SK-N-SH treated with all-trans-retinoic acid at 6 μM for 48 hours (cell line): ENCODE measurements at regions not wholly inside any gene's neighbourhood (a gene's known extent, or its start where the extent isn't known, plus 50 kb on each side); places are given as distances from the start of the nearest gene placed in this dataset.

Experiments used
- ATAC-seq: fragments of 200-7000 bp; cut with Tn5 transposase; 3 replicates; pipeline ENCODE4 v1.9.1; 2020; ENCODE audit warnings: mild to moderate bottlenecking, moderate library complexity
- ARNTL ChIP-seq: fragments of 450-650 bp; formaldehyde crosslinking; IDR thresholded peaks from 2 replicates; pipeline ENCODE4 v1.5.0; 2020; ENCODE audit warnings: low read depth, mild to moderate bottlenecking, moderate library complexity, borderline replicate concordance
- BACH2 ChIP-seq: fragments of 250-450 bp; sonication (Bioruptor Pico); IDR thresholded peaks from 2 replicates; pipeline ENCODE4 v1.9.0; 2021; ENCODE audit warnings: mild to moderate bottlenecking, borderline replicate concordance
- CSDC2 ChIP-seq: fragments of 250-450 bp; sonication (Bioruptor Pico); IDR thresholded peaks from 2 replicates; pipeline ENCODE4 v1.5.0; 2020; ENCODE audit warnings: mild to moderate bottlenecking, moderate library complexity
- CSRNP3 ChIP-seq: fragments of 250-450 bp; sonication (Bioruptor Pico); IDR thresholded peaks from 2 replicates; pipeline ENCODE4 v1.5.1; 2021; ENCODE audit warnings: mild to moderate bottlenecking, moderate library complexity
- ESRRG ChIP-seq: fragments of 250-450 bp; sonication (Bioruptor Pico); IDR thresholded peaks from 2 replicates; pipeline ENCODE4 v1.6.1; 2021; ENCODE audit warnings: mild to moderate bottlenecking
- GLIS3 ChIP-seq: fragments of 250-450 bp; sonication (Bioruptor Pico); IDR thresholded peaks from 2 replicates; pipeline ENCODE4 v1.5.0; 2020; ENCODE audit warnings: mild to moderate bottlenecking, moderate library complexity
- ISL1 ChIP-seq: fragments of 250-450 bp; sonication (Bioruptor Pico); IDR thresholded peaks from 2 replicates; pipeline ENCODE4 v2.1.2; 2022; ENCODE audit warnings: mild to moderate bottlenecking, moderate library complexity
- OSR1 ChIP-seq: fragments of 250-450 bp; sonication (Bioruptor Pico); IDR thresholded peaks from 2 replicates; pipeline ENCODE4 v1.8.0; 2022; ENCODE audit warnings: moderate library complexity, mild to moderate bottlenecking, inconsistent platforms
- PPARA ChIP-seq: fragments of 250-450 bp; sonication (Bioruptor Pico); IDR thresholded peaks from 2 replicates; pipeline ENCODE4 v1.5.0; 2020; ENCODE audit warnings: mild to moderate bottlenecking, borderline replicate concordance
- RARB ChIP-seq: fragments of 250-450 bp; sonication (Bioruptor Pico); IDR thresholded peaks from 2 replicates; pipeline ENCODE4 v1.8.0; 2021; ENCODE audit warnings: mild to moderate bottlenecking, moderate library complexity
- SNAI2 ChIP-seq: fragments of 250-450 bp; sonication (Bioruptor Pico); IDR thresholded peaks from 2 replicates; pipeline ENCODE4 v1.5.0; 2020; ENCODE audit warnings: mild to moderate bottlenecking, moderate library complexity
- TCF4 ChIP-seq: fragments of 250-450 bp; sonication (Bioruptor Pico); IDR thresholded peaks from 2 replicates; pipeline ENCODE4 v1.8.0; 2021; ENCODE audit warnings: mild to moderate bottlenecking, moderate library complexity, borderline replicate concordance
- TOX ChIP-seq: fragments of 250-450 bp; sonication (Bioruptor Pico); IDR thresholded peaks from 2 replicates; pipeline ENCODE4 v1.8.0; 2021; ENCODE audit warnings: mild to moderate bottlenecking, moderate library complexity, borderline replicate concordance
- TSHZ2 ChIP-seq: fragments of 250-450 bp; sonication (Bioruptor Pico); IDR thresholded peaks from 2 replicates; pipeline ENCODE4 v1.5.0; 2020; ENCODE audit warnings: mild to moderate bottlenecking, moderate library complexity
- ZC3H10 ChIP-seq: fragments of 250-450 bp; sonication (Bioruptor Pico); IDR thresholded peaks from 2 replicates; pipeline ENCODE4 v1.5.1; 2021; ENCODE audit warnings: mild to moderate bottlenecking, moderate library complexity
- ZFP3 ChIP-seq: fragments of 250-450 bp; sonication (Bioruptor Pico); IDR thresholded peaks from 2 replicates; pipeline ENCODE4 v1.5.0; 2020; ENCODE audit warnings: mild to moderate bottlenecking, moderate library complexity
- ZFP30 ChIP-seq: fragments of 450-650 bp; formaldehyde crosslinking; IDR thresholded peaks from 2 replicates; pipeline ENCODE4 v1.5.0; 2022; ENCODE audit warnings: mild to moderate bottlenecking, moderate library complexity
- ZNF565 ChIP-seq: fragments of 450-650 bp; formaldehyde crosslinking; conservative IDR thresholded peaks from 2 replicates; pipeline ENCODE4 v1.5.0; 2020; ENCODE audit warnings: low read depth, mild to moderate bottlenecking, moderate library complexity
- ZNF8 ChIP-seq: fragments of 450-650 bp; formaldehyde crosslinking; IDR thresholded peaks from 2 replicates; pipeline ENCODE4 v1.5.0; 2020; ENCODE audit warnings: mild to moderate bottlenecking, moderate library complexity
- TF ChIP-seq, protein P1 (sequence below): fragments of 250-450 bp; sonication (Bioruptor Pico); IDR thresholded peaks from 2 replicates; pipeline ENCODE4 v1.5.1; 2020; ENCODE audit warnings: low read depth, mild to moderate bottlenecking, moderate library complexity
- TF ChIP-seq, protein P2 (sequence below): fragments of 250-450 bp; sonication (Bioruptor Pico); IDR thresholded peaks from 2 replicates; pipeline ENCODE4 v1.8.0; 2021; ENCODE audit warnings: low read depth, mild to moderate bottlenecking, moderate library complexity, borderline replicate concordance

DNA sequence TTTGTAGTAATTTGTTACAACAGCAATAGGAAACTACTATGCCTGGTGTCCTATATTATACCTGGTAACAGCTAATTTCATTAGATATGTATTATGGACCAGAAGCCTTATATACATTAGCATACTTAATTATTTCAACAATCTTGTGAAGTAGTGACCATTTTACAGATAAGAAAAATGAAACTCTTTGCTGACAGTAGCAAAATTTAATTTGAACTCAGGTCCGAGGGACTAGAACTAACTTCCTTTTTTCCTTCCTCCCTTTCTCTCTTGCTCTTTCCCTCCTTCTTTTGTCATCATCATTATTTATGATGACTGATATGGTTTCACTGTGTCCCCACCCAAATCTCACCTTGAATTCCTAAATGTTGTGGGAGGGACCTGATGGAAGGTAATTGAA, 482.0 kb downstream of the SNAPC1 start:
- no peak for ATAC-seq

DNA sequence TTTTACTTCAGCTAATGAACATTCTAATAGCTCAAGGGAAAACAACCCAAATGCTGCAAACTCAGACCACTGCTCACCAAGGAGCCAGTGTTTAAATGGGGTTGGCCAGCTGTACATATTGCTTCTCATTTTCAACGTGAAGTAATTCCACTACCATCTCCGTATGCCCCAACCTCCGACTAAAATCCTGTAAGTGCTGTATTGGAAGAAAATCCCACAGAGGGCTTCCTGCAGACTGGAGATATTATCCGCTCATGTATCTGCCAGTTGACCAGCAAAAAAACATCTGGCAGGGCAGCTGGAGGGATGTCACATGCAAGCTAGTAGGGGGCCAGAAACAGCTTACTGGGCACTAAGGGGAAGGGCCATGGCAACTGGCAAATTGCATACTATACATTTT, 485.0 kb downstream of the SNAPC1 start:
- no peak for ATAC-seq

More for the DNA sequence above, 482.0 kb downstream of the SNAPC1 start:
- TF ChIP-seq, protein P1, sequence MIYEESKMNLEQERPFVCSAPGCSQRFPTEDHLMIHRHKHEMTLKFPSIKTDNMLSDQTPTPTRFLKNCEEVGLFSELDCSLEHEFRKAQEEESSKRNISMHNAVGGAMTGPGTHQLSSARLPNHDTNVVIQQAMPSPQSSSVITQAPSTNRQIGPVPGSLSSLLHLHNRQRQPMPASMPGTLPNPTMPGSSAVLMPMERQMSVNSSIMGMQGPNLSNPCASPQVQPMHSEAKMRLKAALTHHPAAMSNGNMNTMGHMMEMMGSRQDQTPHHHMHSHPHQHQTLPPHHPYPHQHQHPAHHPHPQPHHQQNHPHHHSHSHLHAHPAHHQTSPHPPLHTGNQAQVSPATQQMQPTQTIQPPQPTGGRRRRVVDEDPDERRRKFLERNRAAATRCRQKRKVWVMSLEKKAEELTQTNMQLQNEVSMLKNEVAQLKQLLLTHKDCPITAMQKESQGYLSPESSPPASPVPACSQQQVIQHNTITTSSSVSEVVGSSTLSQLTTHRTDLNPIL (CRISPR knock-in tag): no peak
- no peak for TF ChIP-seq ZFP30 (CRISPR knock-in tag)
- TF ChIP-seq CSDC2: no peak

GRCh38 chr14:62251237-62251636, 489.0 kb downstream of the SNAPC1 start:
- ATAC-seq: no peak
- TF ChIP-seq CSRNP3 (CRISPR knock-in tag): no peak
- TF ChIP-seq PPARA (CRISPR knock-in tag): no peak
- TF ChIP-seq ARNTL (CRISPR knock-in tag): no peak
- TF ChIP-seq OSR1 (CRISPR knock-in tag): no peak
- TF ChIP-seq ZFP3 (CRISPR knock-in tag): no peak
- TF ChIP-seq GLIS3 (CRISPR knock-in tag): no peak

More for the DNA sequence above, 485.0 kb downstream of the SNAPC1 start:
- TF ChIP-seq ZNF565: no peak
- TF ChIP-seq ZFP30 (CRISPR knock-in tag): no peak
- TF ChIP-seq TCF4 (CRISPR knock-in tag): no peak
- TF ChIP-seq BACH2 (CRISPR knock-in tag): no peak
- TF ChIP-seq PPARA (CRISPR knock-in tag): no peak
- TF ChIP-seq ZC3H10: no peak
- no peak for TF ChIP-seq CSDC2
- TF ChIP-seq, protein P2, sequence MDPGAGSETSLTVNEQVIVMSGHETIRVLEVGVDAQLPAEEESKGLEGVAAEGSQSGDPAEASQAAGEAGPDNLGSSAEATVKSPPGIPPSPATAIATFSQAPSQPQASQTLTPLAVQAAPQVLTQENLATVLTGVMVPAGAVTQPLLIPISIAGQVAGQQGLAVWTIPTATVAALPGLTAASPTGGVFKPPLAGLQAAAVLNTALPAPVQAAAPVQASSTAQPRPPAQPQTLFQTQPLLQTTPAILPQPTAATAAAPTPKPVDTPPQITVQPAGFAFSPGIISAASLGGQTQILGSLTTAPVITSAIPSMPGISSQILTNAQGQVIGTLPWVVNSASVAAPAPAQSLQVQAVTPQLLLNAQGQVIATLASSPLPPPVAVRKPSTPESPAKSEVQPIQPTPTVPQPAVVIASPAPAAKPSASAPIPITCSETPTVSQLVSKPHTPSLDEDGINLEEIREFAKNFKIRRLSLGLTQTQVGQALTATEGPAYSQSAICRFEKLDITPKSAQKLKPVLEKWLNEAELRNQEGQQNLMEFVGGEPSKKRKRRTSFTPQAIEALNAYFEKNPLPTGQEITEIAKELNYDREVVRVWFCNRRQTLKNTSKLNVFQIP (CRISPR knock-in tag): no peak
- no peak for TF ChIP-seq OSR1 (CRISPR knock-in tag)
- TF ChIP-seq SNAI2 (CRISPR knock-in tag): no peak
- no peak for TF ChIP-seq ARNTL (CRISPR knock-in tag)
- TF ChIP-seq GLIS3 (CRISPR knock-in tag): no peak
- TF ChIP-seq ESRRG: no peak
- no peak for TF ChIP-seq ZNF8 (CRISPR knock-in tag)
- TF ChIP-seq ISL1: no peak
- no peak for TF ChIP-seq TSHZ2 (CRISPR knock-in tag)
- TF ChIP-seq TOX: no peak

DNA sequence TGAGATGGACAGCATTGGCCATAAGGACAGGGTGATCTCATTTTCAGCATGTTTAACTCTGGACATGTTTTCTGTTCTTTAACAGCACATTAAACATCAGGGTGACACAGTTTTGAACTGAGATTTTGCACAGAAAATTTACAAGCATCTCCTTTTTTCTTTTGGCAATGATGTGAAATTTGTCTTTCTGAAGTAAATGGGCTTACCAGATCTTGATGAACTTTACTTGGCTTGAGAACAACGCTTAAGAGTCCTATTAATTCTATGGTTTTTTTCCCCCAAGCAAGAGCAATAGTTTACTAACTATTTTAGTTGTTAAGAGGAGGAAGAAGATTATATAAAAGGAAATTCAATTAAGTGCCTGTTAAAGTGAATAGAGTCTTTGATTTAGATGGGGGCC, 491.0 kb downstream of the SNAPC1 start:
- no peak for TF ChIP-seq BACH2 (CRISPR knock-in tag)
- no peak for TF ChIP-seq ISL1
- TF ChIP-seq CSRNP3 (CRISPR knock-in tag): no peak
- no peak for TF ChIP-seq ZNF565
- TF ChIP-seq, protein P2 (CRISPR knock-in tag): no peak
- TF ChIP-seq ESRRG: no peak
- no peak for TF ChIP-seq OSR1 (CRISPR knock-in tag)
- TF ChIP-seq GLIS3 (CRISPR knock-in tag): no peak
- no peak for TF ChIP-seq ZC3H10
- no peak for TF ChIP-seq RARB (CRISPR knock-in tag)
- no peak for TF ChIP-seq ZFP30 (CRISPR knock-in tag)
- TF ChIP-seq, all 23 proteins: peak for 0
- ATAC-seq: no peak
